SH-SY5Y (cell line): ENCODE measurements at regions not wholly inside any gene's neighbourhood (a gene's known extent, or its start where the extent isn't known, plus 50 kb on each side); places are given as distances from the start of the nearest gene placed in this dataset.

Source experiments
- GATA2 ChIP-seq: IDR thresholded peaks from 2 replicates; pipeline ENCODE4 v1.6.1; 2011; ENCODE audit warnings: mild to moderate bottlenecking, low read depth, low read length
- GATA3 ChIP-seq: IDR thresholded peaks from 2 replicates; pipeline ENCODE4 v1.6.1; 2011; ENCODE audit warnings: low read depth, mild to moderate bottlenecking, low read length, moderate library complexity

DNA sequence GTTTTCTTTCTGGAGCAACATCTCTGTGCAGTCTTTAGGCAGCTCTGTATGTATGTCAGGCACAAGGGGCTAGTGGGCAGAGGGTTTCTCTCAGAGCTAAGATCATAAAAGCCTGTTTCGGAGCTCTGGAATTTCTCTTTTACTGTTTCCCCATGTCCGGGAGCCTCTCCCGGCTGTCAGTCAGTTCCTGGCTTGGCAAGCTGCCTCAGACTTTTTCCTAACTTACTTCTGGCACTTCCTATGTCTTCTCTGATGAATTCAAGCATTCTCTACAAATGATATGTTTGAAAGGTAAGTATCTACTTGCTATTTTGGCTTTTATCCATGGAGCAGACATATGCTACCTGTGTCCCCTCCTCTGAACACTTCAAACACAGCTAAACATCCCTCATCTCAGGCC is 129.3 kb upstream of the PGRMC2 start:
- TF ChIP-seq GATA2 (no peak), GATA3 (no peak)

DNA sequence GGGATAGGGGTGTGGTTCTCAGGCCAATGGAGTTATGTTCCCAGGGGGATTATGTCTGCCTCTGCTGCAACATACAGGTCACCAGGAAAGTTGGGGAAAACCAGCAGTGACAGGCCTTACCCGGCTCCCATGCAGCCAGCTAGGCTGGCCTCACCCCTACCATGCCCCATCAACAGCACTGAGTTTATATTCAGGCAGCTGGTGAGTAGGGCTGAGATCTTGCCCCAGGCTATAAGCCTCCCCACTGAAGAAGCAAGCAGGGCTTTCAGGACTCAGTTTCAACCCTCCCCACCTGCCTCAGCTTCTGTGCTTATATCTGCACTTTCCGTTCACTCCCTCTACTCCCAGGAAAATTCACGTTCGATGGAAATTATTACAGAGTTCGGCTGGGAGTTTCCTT is 122.4 kb upstream of the PGRMC2 start:
- TF ChIP-seq GATA2 (no peak), GATA3 (no peak)

DNA sequence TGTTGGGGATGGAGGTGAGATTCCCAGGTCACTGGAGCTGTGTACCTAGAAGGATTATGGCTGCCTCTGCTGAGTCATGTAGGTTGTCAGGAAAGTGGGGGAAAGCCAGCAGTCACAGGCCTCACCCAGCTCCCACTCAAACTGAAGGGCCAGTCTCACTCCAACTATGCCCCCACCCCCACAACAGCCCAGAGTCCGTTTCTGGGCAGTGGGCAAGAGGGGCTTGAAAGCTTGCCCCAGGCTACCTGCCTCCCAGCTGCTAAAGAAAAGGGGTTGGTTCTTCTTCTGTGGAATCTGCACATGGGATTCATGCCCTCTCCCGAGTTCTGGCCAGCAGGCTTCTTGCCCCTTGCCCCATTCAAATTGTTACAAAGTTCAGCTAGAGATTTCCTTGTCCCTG is 116.0 kb upstream of the PGRMC2 start:
- TF ChIP-seq GATA2 (no peak), GATA3 (no peak)

- TF ChIP-seq GATA3 (no peak), GATA2 (peak; percentile 17; the same call in 1 of the 2 replicates)
These were observed 107.2 kb upstream of the PGRMC2 start for GRCh38 chr4:128394778-128395177.

GRCh38 chr4:128393101-128393704 is 105.6 kb upstream of the PGRMC2 start:
- TF ChIP-seq GATA3 (no peak), GATA2 (no peak)

- no peak for TF ChIP-seq GATA3
- no peak for TF ChIP-seq GATA2
These were observed 102.9 kb upstream of the PGRMC2 start for GRCh38 chr4:128390475-128390996.

DNA sequence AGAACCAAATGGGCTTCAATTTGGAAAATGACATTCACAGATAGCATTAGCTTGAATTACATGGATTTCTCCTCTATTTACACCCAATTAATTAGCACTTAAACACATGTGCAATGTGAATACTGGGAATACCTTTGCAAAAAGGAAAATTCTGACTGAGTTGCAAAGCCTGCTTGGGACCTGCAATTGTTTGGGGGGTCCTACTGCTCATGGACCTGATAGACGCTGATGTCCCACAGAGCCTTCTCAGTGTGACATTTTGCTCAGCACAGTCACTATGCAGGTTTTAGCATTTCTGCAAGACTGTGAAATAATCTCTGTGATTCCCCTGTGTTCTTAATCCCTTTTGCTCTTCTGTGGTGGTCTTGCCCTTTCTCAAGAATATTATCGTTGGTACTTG is 101.2 kb upstream of the PGRMC2 start:
- no peak for TF ChIP-seq GATA2
- TF ChIP-seq GATA3, result no peak

- TF ChIP-seq GATA2, result no peak
- no peak for TF ChIP-seq GATA3
These were observed 100.7 kb upstream of the PGRMC2 start for GRCh38 chr4:128388352-128388630.

GRCh38 chr4:128387600-128388351 is 100.2 kb upstream of the PGRMC2 start:
- TF ChIP-seq GATA2 (no peak), GATA3 (no peak)

- TF ChIP-seq GATA3 (no peak), GATA2 (0 out of 2 replicates have a peak, but pooled peaks have one; percentile 47)
These were observed 99.4 kb upstream of the PGRMC2 start for GRCh38 chr4:128386761-128387599.

- no peak for TF ChIP-seq GATA2
These were observed 98.2 kb upstream of the PGRMC2 start for GRCh38 chr4:128385683-128386304.

DNA sequence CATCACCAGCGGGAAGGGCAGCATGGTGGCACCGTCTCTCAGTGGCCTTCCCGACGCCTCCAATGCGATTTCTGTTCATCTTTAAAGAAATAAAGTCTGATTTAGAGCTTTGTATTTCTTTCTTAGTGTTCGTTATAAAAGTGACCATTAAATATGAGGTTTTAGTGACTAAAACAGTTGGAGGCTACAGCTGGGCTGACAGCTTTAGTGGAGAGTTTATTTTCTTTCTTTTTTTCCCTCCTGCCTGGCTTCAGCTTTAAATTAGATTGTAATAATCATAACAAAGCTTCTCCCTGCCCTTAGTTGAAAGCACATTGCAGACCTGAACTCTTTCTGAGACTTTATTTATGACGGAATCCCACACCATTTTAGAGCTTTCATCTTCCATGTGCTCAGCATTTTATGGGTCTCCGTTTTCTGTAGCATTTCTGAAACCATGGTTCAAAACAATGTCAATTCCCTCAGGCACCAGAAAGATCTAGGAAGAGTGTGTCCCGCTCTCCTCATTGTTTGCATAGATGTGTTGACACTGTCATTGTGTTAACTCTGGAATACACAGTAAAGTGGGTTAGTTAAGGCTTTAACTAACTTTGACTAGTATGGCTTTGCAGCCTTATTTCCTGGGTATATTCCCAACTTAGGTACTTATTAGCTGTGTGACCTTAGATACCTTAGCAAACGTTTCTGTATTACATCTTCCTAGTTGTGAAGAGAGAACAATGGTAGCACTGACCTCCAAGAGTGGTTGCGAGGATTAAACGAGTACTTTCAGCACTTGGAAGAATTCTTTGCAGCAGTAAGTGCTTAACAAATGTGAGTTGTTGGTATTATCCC is 97.4 kb upstream of the PGRMC2 start:
- TF ChIP-seq GATA3 (no peak), GATA2 (no peak)

DNA sequence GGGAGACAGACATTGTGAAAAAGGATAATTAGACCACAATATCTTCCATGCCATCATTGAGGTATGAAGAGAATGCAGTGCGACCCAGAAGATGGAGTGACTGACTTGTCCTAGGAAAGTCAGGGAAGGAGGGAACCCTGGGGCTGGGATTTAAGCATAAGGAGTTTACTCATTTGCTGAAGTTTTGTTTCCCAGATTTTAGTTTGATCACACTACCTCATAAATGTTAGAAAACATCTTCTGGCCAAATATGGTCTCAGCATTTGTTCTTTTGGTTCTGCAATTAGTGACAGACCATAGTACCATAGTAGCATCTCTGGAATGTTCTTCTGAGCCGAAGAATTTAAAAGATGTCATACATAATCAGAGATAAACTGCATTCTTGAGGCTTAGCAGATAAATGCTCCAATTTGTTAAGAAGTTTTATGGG is 96.5 kb upstream of the PGRMC2 start:
- TF ChIP-seq GATA3 (no peak), GATA2 (no peak)
